ENCODE measurements at regions not wholly inside any gene's neighbourhood (a gene's known extent, or its start where the extent isn't known, plus 50 kb on each side); places are given as distances from the start of the nearest gene placed in this dataset.

DNA sequence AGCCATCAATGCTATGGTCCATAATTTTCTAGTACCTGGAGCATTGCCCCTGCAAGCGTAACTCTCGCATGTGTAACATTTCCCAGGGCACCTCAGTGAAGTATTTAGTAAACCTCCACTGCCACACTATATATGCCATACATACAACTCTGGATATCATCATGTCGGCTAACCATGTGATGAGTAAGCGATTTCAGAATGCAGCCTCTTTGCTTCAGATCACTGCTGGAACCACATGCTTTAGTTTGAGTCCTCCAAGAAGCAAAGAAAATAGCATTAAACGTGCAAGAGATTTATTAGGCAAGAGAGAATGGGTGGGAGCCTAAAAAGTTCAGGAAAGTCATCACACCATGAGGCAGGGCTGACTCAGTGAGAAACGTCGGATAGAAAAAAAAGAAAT is 635.6 kb upstream of the SLITRK5 start:
- TF ChIP-seq, protein P1, sequence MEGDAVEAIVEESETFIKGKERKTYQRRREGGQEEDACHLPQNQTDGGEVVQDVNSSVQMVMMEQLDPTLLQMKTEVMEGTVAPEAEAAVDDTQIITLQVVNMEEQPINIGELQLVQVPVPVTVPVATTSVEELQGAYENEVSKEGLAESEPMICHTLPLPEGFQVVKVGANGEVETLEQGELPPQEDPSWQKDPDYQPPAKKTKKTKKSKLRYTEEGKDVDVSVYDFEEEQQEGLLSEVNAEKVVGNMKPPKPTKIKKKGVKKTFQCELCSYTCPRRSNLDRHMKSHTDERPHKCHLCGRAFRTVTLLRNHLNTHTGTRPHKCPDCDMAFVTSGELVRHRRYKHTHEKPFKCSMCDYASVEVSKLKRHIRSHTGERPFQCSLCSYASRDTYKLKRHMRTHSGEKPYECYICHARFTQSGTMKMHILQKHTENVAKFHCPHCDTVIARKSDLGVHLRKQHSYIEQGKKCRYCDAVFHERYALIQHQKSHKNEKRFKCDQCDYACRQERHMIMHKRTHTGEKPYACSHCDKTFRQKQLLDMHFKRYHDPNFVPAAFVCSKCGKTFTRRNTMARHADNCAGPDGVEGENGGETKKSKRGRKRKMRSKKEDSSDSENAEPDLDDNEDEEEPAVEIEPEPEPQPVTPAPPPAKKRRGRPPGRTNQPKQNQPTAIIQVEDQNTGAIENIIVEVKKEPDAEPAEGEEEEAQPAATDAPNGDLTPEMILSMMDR (IDR thresholded peaks at IDR 0.05), result no peak
- TF ChIP-seq POLR2AphosphoS5 (IDR thresholded peaks at IDR 0.05; ENCODE audit: low read depth, low read length), result no peak
